Choroid plexus epithelial cell (primary cell): ENCODE measurements at regions not wholly inside any gene's neighbourhood (a gene's known extent, or its start where the extent isn't known, plus 50 kb on each side); places are given as distances from the start of the nearest gene placed in this dataset.
A peak's percentile ranks its signal among the peaks of the same experiment; 100 is the strongest.

Experiments used
- DNase-seq: peaks from one replicate; pipeline ENCODE4 v3.0.0-alpha.2; 2010; ENCODE audit warnings: low read depth
- H3K4me3 ChIP-seq: 2 replicates; pipeline ENCODE4 v1.5.1; 2011; ENCODE audit warnings: low read depth, mild to moderate bottlenecking, control low read depth, low read length, moderate library complexity
- CTCF ChIP-seq: conservative IDR thresholded peaks from 2 replicates; pipeline ENCODE4 v1.5.1; 2011; ENCODE audit warnings: low read depth, mild to moderate bottlenecking, control low read depth, inconsistent platforms, low read length, moderate library complexity

GRCh38 chr16:54493061-54493460 is 206.5 kb upstream of the IRX3 start:
- no peak overlapping the region for H3K4me3 ChIP-seq
- peak; percentile 19 for DNase-seq
- TF ChIP-seq CTCF: no peak

DNA sequence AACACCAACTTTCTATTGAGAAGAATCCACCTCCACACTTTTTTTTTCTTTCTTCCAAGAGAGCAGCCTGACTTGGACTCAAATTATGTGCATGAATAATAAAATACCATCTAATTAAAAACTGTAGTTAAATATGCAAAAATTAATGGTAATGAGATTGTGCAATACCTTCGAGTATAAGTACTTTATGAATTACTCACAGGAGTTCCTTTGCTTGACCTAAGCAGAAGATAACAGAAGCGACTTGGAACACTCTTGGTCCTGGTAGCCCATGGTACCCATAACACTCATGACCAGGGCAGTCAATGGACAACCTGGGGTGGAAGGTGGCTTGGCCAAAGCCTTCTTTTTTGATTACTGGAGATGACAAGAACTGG is 203.5 kb upstream of the IRX3 start:
- H3K4me3 ChIP-seq: no peak overlapping the region
- TF ChIP-seq CTCF: no peak
- no peak for DNase-seq

- no peak for DNase-seq
- no peak for TF ChIP-seq CTCF
- H3K4me3 ChIP-seq: no peak overlapping the region
Observed at GRCh38 chr16:54489225-54490111, 202.9 kb upstream of the IRX3 start.

- no peak for DNase-seq
- no peak for TF ChIP-seq CTCF
Observed at GRCh38 chr16:54488729-54489128, 202.1 kb upstream of the IRX3 start.

DNA sequence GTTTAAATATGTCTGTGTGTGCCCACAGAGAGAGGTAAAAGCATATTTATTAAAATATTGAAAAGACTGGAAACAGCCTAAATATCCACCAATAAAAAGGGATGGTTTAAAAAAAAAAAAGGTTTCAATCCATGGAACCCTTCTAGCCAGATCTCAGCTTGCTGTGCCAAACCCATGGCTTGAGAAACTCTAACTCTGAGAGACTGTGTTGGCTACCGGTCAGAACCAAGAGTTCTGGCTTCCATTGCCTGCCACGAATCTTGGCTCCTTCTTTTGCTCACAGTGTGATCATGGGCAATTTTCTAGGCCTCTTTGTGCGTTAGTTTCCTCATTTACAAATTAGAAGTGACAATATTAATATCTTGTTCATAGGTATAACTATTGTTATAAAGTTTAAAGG is 201.3 kb upstream of the IRX3 start:
- TF ChIP-seq CTCF: no peak

More at GRCh38 chr16:54488729-54489128, 202.1 kb upstream of the IRX3 start:
- H3K4me3 ChIP-seq: no peak overlapping the region

GRCh38 chr16:54484700-54485099 is 198.1 kb upstream of the IRX3 start:
- DNase-seq: no peak
- H3K4me3 ChIP-seq: no peak overlapping the region
- no peak for TF ChIP-seq CTCF

More for the DNA sequence above, 201.3 kb upstream of the IRX3 start:
- H3K4me3 ChIP-seq: no peak overlapping the region
- no peak for DNase-seq
